H1 (cell line): ENCODE measurements at regions not wholly inside any gene's neighbourhood (a gene's known extent, or its start where the extent isn't known, plus 50 kb on each side); places are given as distances from the start of the nearest gene placed in this dataset. TPM values are rescaled to one million over a fixed set of nuclear protein-coding genes. Genes with fewer than 3 reads are reported as not detected.

Source experiments
- BCL11A ChIP-seq, 2 experiments: IDR thresholded peaks; one replicate each; pipeline ENCODE4 v1.6.1; 2011; ENCODE audit warnings: low read depth in 2 of 2, low read length in 2 of 2, mild to moderate bottlenecking in 2 of 2
- JUND ChIP-seq: IDR thresholded peaks from 2 replicates; pipeline ENCODE4 v1.6.1; 2011; ENCODE audit warnings: mild to moderate bottlenecking, improper control_type of control experiment, low read length
- RFX5 ChIP-seq: IDR thresholded peaks from 2 replicates; pipeline ENCODE4 v1.6.1; 2011; ENCODE audit warnings: low read depth, low read length, improper control_type of control experiment, borderline replicate concordance
- SIN3A ChIP-seq, 2 experiments: IDR thresholded peaks in 1 of 2; conservative IDR thresholded peaks in 1 of 2; 2 replicates each; pipeline ENCODE4 v1.6.1; 2011 to 2012; ENCODE audit warnings: low read length in 2 of 2, improper control_type of control experiment in 1 of 2, low read depth in 1 of 2, mild to moderate bottlenecking in 1 of 2
- microRNA-seq, 2 experiments: library from miRNA; unstranded; fragments of <30 nt; microRNA quantifications; one replicate each; pipeline versions ENCODE4 to v1.2.0, GENCODE V29; 2016 to 2020; ENCODE audit warnings: borderline microRNAs expressed in 2 of 2, borderline number of aligned reads in 2 of 2, borderline replicate concordance in 1 of 2
- small RNA-seq: library from polyadenylated mRNA; stranded (forward); fragments of <200 nt; extraction: miRNeasy Mini kit (QIAGEN cat#:217004); gene quantifications from one replicate; pipeline ENCODE3, GENCODE V24; 2013; ENCODE audit not compliant: insufficient read depth
- TF ChIP-seq, protein P1 (sequence below): IDR thresholded peaks from 2 replicates; pipeline ENCODE4 v1.6.1; 2011; ENCODE audit warnings: low read length, improper control_type of control experiment

DNA sequence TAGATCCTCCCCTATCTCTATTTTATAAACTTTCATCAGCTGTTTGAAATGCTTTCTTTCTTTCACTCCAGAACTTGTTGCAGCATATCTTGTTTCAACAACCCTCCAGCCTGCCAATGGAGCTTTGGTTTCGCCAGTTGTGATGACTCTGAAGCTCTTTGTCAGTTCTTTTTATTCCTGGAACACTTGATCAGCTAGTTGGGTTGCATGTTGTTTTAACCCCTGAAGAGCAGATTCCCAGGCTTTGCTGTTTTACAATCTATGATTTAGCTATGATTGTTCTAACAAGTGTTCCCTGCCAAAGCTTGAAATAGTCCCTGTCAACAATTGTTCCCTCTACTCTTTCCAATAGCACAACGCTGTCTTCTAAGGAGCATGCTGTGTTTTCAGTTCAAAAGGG lies 50.6 kb upstream of the FUT8 start (continued):
- TF ChIP-seq, protein P1, sequence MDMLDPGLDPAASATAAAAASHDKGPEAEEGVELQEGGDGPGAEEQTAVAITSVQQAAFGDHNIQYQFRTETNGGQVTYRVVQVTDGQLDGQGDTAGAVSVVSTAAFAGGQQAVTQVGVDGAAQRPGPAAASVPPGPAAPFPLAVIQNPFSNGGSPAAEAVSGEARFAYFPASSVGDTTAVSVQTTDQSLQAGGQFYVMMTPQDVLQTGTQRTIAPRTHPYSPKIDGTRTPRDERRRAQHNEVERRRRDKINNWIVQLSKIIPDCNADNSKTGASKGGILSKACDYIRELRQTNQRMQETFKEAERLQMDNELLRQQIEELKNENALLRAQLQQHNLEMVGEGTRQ, result no peak
- TF ChIP-seq SIN3A (conservative IDR thresholded peaks at IDR 0.05 in 1 of 2, IDR thresholded peaks at IDR 0.05 in 1 of 2; ENCODE audit: low read depth in 1 of 2, low read length in 2 of 2) (no peak), JUND (no peak), RFX5 (no peak), BCL11A (IDR thresholded peaks at IDR 0.05; ENCODE audit: low read depth in 2 of 2, low read length in 2 of 2) (no peak)

Small RNA genes lying in the stretch of these regions (microRNA-seq; reads per million reads assigned to microRNA genes)
- gene MIR4708, result 0 to 0.46 reads per million in 2 experiments

Small RNA genes lying in the stretch of these regions (small RNA-seq; reads per million reads assigned to genes)
- gene AL355076.1 (not detected), gene MIR4708 (0.69 reads per million)
